ENCODE measurements at regions not wholly inside any gene's neighbourhood (a gene's known extent, or its start where the extent isn't known, plus 50 kb on each side); places are given as distances from the start of the nearest gene placed in this dataset.

- no peak overlapping the region for H3K4me2 ChIP-seq (ENCODE audit: control insufficient read depth, extremely low read depth, insufficient read depth, low read depth, low read length)
- H3K4me1 ChIP-seq (ENCODE audit: control insufficient read depth, extremely low read depth, insufficient read depth, low read length) = peaks cover 11% of the 10 kb centered on the region
- H3K27me3 ChIP-seq (ENCODE audit: control insufficient read depth, extremely low read depth, insufficient read depth, low read length) = peaks cover 5% of the 10 kb centered on the region
- no peaks in the 10 kb centered on the region for H3K36me3 ChIP-seq (ENCODE audit: control insufficient read depth in 2 of 2, extremely low read depth in 1 of 2, insufficient read depth in 2 of 2, low read length in 2 of 2)
- no peaks in the 10 kb centered on the region for H3K79me2 ChIP-seq (ENCODE audit: control insufficient read depth, insufficient read depth, low read length)
- DNase-seq (ENCODE audit: low read depth, low spot score) (no peak), FAIRE-seq (no peak)
- H2AFZ ChIP-seq (ENCODE audit: control insufficient read depth, low read length) = no peak overlapping the region
- H4K20me1 ChIP-seq (ENCODE audit: control insufficient read depth, extremely low read depth, insufficient read depth, low read length) = no peaks in the 10 kb centered on the region
- dilution Hi-C loops (cut with MboI; ENCODE audit: extremely low pct_ligation_motif_present, low sequenced_read_pairs) = no loop called here
- no peak for TF ChIP-seq EZH2 (IDR thresholded peaks at IDR 0.05; ENCODE audit: low read length)
- peak; percentile 60 to 67 (median 65) for TF ChIP-seq CTCF (optimal IDR thresholded peaks at IDR 0.05 in 1 of 3, IDR thresholded peaks at IDR 0.05 in 1 of 3, conservative IDR thresholded peaks at IDR 0.05 in 1 of 3; ENCODE audit: extremely low read depth in 1 of 3, insufficient read depth in 2 of 3, low read length in 3 of 3)
- no peak overlapping the region for H3K9ac ChIP-seq (ENCODE audit: control insufficient read depth, extremely low read depth, insufficient read depth, low read length)
- H3K27ac ChIP-seq (ENCODE audit: control insufficient read depth, insufficient read depth, low read length) = no peak overlapping the region
- no peaks in the 10 kb centered on the region for H3K9me1 ChIP-seq (ENCODE audit: control insufficient read depth, extremely low read depth, insufficient read depth, low read length)
- H3K9me3 ChIP-seq (ENCODE audit: control insufficient read depth, low read depth, low read length) = no peaks in the 10 kb centered on the region
- H3K4me3 ChIP-seq (ENCODE audit: control insufficient read depth in 2 of 3, extremely low read depth in 1 of 3, insufficient read depth in 2 of 3, low read depth in 1 of 3, low read length in 3 of 3) = no peak overlapping the region
These were observed 109.5 kb upstream of the SIM2 start for GRCh38 chr21:36589352-36589971.

- DNase-seq (ENCODE audit: low read depth, low spot score) (no peak), FAIRE-seq (no peak)
- Histone ChIP-seq H3K9me3 (ENCODE audit: control insufficient read depth, low read depth, low read length) (no peaks in the 10 kb centered on the region), H3K27ac (ENCODE audit: control insufficient read depth, insufficient read depth, low read length) (no peak overlapping the region), H3K79me2 (ENCODE audit: control insufficient read depth, insufficient read depth, low read length) (no peaks in the 10 kb centered on the region), H3K4me3 (ENCODE audit: control insufficient read depth in 2 of 3, extremely low read depth in 1 of 3, insufficient read depth in 2 of 3, low read depth in 1 of 3, low read length in 3 of 3) (no peak overlapping the region), H3K9me1 (ENCODE audit: control insufficient read depth, extremely low read depth, insufficient read depth, low read length) (no peaks in the 10 kb centered on the region), H3K4me2 (ENCODE audit: control insufficient read depth, extremely low read depth, insufficient read depth, low read depth, low read length) (no peak overlapping the region), H3K9ac (ENCODE audit: control insufficient read depth, extremely low read depth, insufficient read depth, low read length) (no peak overlapping the region), H3K36me3 (ENCODE audit: control insufficient read depth in 2 of 2, extremely low read depth in 1 of 2, insufficient read depth in 2 of 2, low read length in 2 of 2) (no peaks in the 10 kb centered on the region), H3K27me3 (ENCODE audit: control insufficient read depth, extremely low read depth, insufficient read depth, low read length) (peaks cover 8% of the 10 kb centered on the region), H2AFZ (ENCODE audit: control insufficient read depth, low read length) (no peak overlapping the region), H4K20me1 (ENCODE audit: control insufficient read depth, extremely low read depth, insufficient read depth, low read length) (no peaks in the 10 kb centered on the region), H3K4me1 (ENCODE audit: control insufficient read depth, extremely low read depth, insufficient read depth, low read length) (peaks cover 11% of the 10 kb centered on the region)
- dilution Hi-C loops (cut with MboI; ENCODE audit: extremely low pct_ligation_motif_present, low sequenced_read_pairs) = no loop called here
- TF ChIP-seq EZH2 (IDR thresholded peaks at IDR 0.05; ENCODE audit: low read length) (no peak), CTCF (optimal IDR thresholded peaks at IDR 0.05 in 1 of 3, IDR thresholded peaks at IDR 0.05 in 1 of 3, conservative IDR thresholded peaks at IDR 0.05 in 1 of 3; ENCODE audit: extremely low read depth in 1 of 3, insufficient read depth in 2 of 3, low read length in 3 of 3) (no peak)
These were observed 107.5 kb upstream of the SIM2 start for GRCh38 chr21:36591326-36591970.

Data from keratinocyte (primary cell).